H9 (cell line): ENCODE measurements at regions not wholly inside any gene's neighbourhood (a gene's known extent, or its start where the extent isn't known, plus 50 kb on each side); places are given as distances from the start of the nearest gene placed in this dataset.

ENCODE experiments used
- DNase-seq: peaks from one replicate; pipeline ENCODE4 v3.0.0-alpha.2; 2017
- H2AFZ ChIP-seq: one replicate; pipeline ENCODE4 v1.6.1; 2013; ENCODE audit warnings: mild to moderate bottlenecking, low read length, control low read depth, moderate library complexity
- H2AK5ac ChIP-seq: 2 replicates; pipeline ENCODE4 v1.6.1; 2013; ENCODE audit warnings: low read length, control low read depth, mixed read lengths; ENCODE audit not compliant: insufficient read length
- H2BK120ac ChIP-seq: one replicate; pipeline ENCODE4 v1.6.1; 2013; ENCODE audit warnings: low read depth, mild to moderate bottlenecking, low read length, control low read depth, inconsistent platforms; ENCODE audit not compliant: poor library complexity, severe bottlenecking
- H2BK12ac ChIP-seq: 2 replicates; pipeline ENCODE4 v1.6.1; 2013; ENCODE audit warnings: low read length, control low read depth, mixed read lengths, low read depth; ENCODE audit not compliant: insufficient read length
- H2BK15ac ChIP-seq: 2 replicates; pipeline ENCODE4 v1.6.1; 2013; ENCODE audit warnings: low read depth, low read length, control low read depth
- H2BK20ac ChIP-seq: one replicate; pipeline ENCODE4 v1.6.1; 2013; ENCODE audit warnings: low read depth, mild to moderate bottlenecking, low read length, control low read depth, inconsistent platforms; ENCODE audit not compliant: poor library complexity, severe bottlenecking
- H2BK5ac ChIP-seq: 2 replicates; pipeline ENCODE4 v1.6.1; 2013; ENCODE audit warnings: low read length, control low read depth, mixed read lengths; ENCODE audit not compliant: insufficient read length
- H3K14ac ChIP-seq: 2 replicates; pipeline ENCODE4 v1.6.1; 2013; ENCODE audit warnings: low read length, control low read depth; ENCODE audit not compliant: insufficient read depth
- H3K18ac ChIP-seq: 2 replicates; pipeline ENCODE4 v1.6.1; 2013; ENCODE audit warnings: low read depth, mild to moderate bottlenecking, mixed read lengths, low read length, control low read depth; ENCODE audit not compliant: insufficient read length
- H3K23ac ChIP-seq: 2 replicates; pipeline ENCODE4 v1.6.1; 2013; ENCODE audit warnings: low read length, control low read depth, mixed read lengths, low read depth; ENCODE audit not compliant: insufficient read length
- H3K23me2 ChIP-seq: 2 replicates; pipeline ENCODE4 v1.6.1; 2013; ENCODE audit warnings: low read depth, mild to moderate bottlenecking, mixed read lengths, low read length, control low read depth; ENCODE audit not compliant: insufficient read length, poor library complexity, severe bottlenecking
- H3K27ac ChIP-seq: 2 replicates; pipeline ENCODE4 v1.5.1; 2013; ENCODE audit warnings: low read length, control low read depth, mixed read lengths, low read depth; ENCODE audit not compliant: insufficient read length
- H3K27me3 ChIP-seq: 2 replicates; pipeline ENCODE4 v1.6.1; 2013; ENCODE audit warnings: low read length, control low read depth, inconsistent platforms; ENCODE audit not compliant: insufficient read depth
- H3K4ac ChIP-seq: 2 replicates; pipeline ENCODE4 v1.6.1; 2013; ENCODE audit warnings: low read depth, mild to moderate bottlenecking, control low read depth, inconsistent platforms, low read length, moderate library complexity
- H3K4me1 ChIP-seq: 2 replicates; pipeline ENCODE4 v1.6.1; 2013; ENCODE audit warnings: low read length, control low read depth, inconsistent platforms; ENCODE audit not compliant: insufficient read depth
- H3K4me2 ChIP-seq: 2 replicates; pipeline ENCODE4 v1.6.1; 2013; ENCODE audit warnings: low read length, control low read depth, mixed read lengths; ENCODE audit not compliant: insufficient read length, insufficient read depth
- H3K56ac ChIP-seq: 2 replicates; pipeline ENCODE4 v1.6.1; 2013; ENCODE audit warnings: low read depth, mild to moderate bottlenecking, mixed read lengths, low read length, control low read depth; ENCODE audit not compliant: insufficient read length
- H3K79me1 ChIP-seq: 2 replicates; pipeline ENCODE4 v1.6.1; 2013; ENCODE audit warnings: low read depth, mild to moderate bottlenecking, moderate library complexity, low read length, control low read depth, inconsistent platforms; ENCODE audit not compliant: insufficient read depth, poor library complexity, severe bottlenecking
- H3K79me2 ChIP-seq: 2 replicates; pipeline ENCODE4 v1.6.1; 2013; ENCODE audit warnings: low read length, control low read depth, inconsistent platforms; ENCODE audit not compliant: insufficient read depth
- H3K9ac ChIP-seq: 2 replicates; pipeline ENCODE4 v1.6.1; 2013; ENCODE audit warnings: low read length, control low read depth, mixed read lengths; ENCODE audit not compliant: insufficient read length; ENCODE audit errors: extremely low read depth
- H3K9me3 ChIP-seq: one replicate; pipeline ENCODE4 v1.6.1; 2013; ENCODE audit warnings: low read depth, low read length, inconsistent platforms; ENCODE audit not compliant: control insufficient read depth
- H3T11ph ChIP-seq: one replicate; pipeline ENCODE4 v1.6.1; 2013; ENCODE audit warnings: mild to moderate bottlenecking, low read length, control low read depth, inconsistent platforms
- H4K20me1 ChIP-seq: one replicate; pipeline ENCODE4 v1.6.1; 2013; ENCODE audit not compliant: control insufficient read depth, insufficient read length, insufficient read depth
- H4K5ac ChIP-seq: 2 replicates; pipeline ENCODE4 v1.6.1; 2013; ENCODE audit warnings: low read depth, mild to moderate bottlenecking, mixed read lengths, low read length, control low read depth; ENCODE audit not compliant: insufficient read length
- H4K8ac ChIP-seq: replicated peaks from 2 replicates; pipeline ENCODE4 v1.6.1; 2013; ENCODE audit warnings: low read length, control low read depth, mixed read lengths, low read depth; ENCODE audit not compliant: insufficient read length
- H4K91ac ChIP-seq: 2 replicates; pipeline ENCODE4 v1.6.1; 2013; ENCODE audit warnings: low read depth, mild to moderate bottlenecking, moderate library complexity, mixed read lengths, low read length, control low read depth; ENCODE audit not compliant: insufficient read length
- H3K27ac Mint-ChIP-seq, 3 experiments: 2 replicates in 2 of 3; 3 replicates in 1 of 3; pipeline ENCODE4 v1.8.0; 2020 to 2021; ENCODE audit warnings: mixed read lengths in 3 of 3, mild to moderate bottlenecking in 1 of 3, moderate library complexity in 1 of 3
- H3K27me3 Mint-ChIP-seq: 2 replicates; pipeline ENCODE4 v1.8.0; 2021; ENCODE audit warnings: low read depth, mild to moderate bottlenecking, moderate library complexity, mixed read lengths
- H3K36me3 Mint-ChIP-seq, 3 experiments: 2 replicates in 2 of 3; 3 replicates in 1 of 3; pipeline ENCODE4 v1.8.0; 2020 to 2021; ENCODE audit warnings: low read depth in 3 of 3, mixed read lengths in 3 of 3; ENCODE audit not compliant: insufficient read depth in 1 of 3
- H3K4me1 Mint-ChIP-seq, 2 experiments: 2 replicates each; pipeline ENCODE4 v1.8.0; 2020; ENCODE audit warnings: mixed read lengths in 2 of 2
- H3K4me3 Mint-ChIP-seq, 2 experiments: 2 replicates in 1 of 2; 3 replicates in 1 of 2; pipeline ENCODE4 v1.8.0; 2020 to 2021; ENCODE audit warnings: mild to moderate bottlenecking in 2 of 2, mixed read lengths in 2 of 2, moderate library complexity in 1 of 2
- H3K9me3 Mint-ChIP-seq, 2 experiments: 2 replicates in 1 of 2; 3 replicates in 1 of 2; pipeline ENCODE4 v1.8.0; 2020; ENCODE audit warnings: mild to moderate bottlenecking in 2 of 2, mixed read lengths in 2 of 2, moderate library complexity in 1 of 2
- WGBS: extraction: QIAGEN DNeasy Blood & Tissue Kit; methylation state at CpG from one replicate; pipeline ENCODE4 v1.1.7; 2013; ENCODE audit warnings: missing lambda C conversion rate, low lambda C conversion rate, mixed read lengths; ENCODE audit not compliant: insufficient read length; ENCODE audit errors: extremely low coverage; 5-methylcytosine and 5-hydroxymethylcytosine counted together
- TF ChIP-seq, protein P1 (sequence below): fragments of 200-600 bp; sonication (generic); conservative IDR thresholded peaks from 3 replicates; pipeline ENCODE4 v1.8.0; 2021; ENCODE audit warnings: antibody characterized with exemption, mild to moderate bottlenecking

- Histone ChIP-seq H2AK5ac (no peak overlapping the region), H3K18ac (no peak overlapping the region), H3K27me3 (no peaks in the 10 kb centered on the region), H3K79me2 (no peaks in the 10 kb centered on the region), H4K20me1 (no peaks in the 10 kb centered on the region), H3K4me1 (no peaks in the 10 kb centered on the region), H2AFZ (no peak overlapping the region), H3K4ac (no peak overlapping the region), H2BK12ac (no peak overlapping the region), H3T11ph (no peak overlapping the region), H3K79me1 (no peaks in the 10 kb centered on the region), H2BK5ac (no peak overlapping the region), H3K23me2 (no peaks in the 10 kb centered on the region), H4K91ac (no peak overlapping the region), H2BK15ac (no peak overlapping the region), H3K14ac (no peak overlapping the region), H3K9ac (no peak overlapping the region), H2BK120ac (no peak overlapping the region), H3K23ac (no peak overlapping the region), H2BK20ac (no peak overlapping the region), H3K56ac (no peak overlapping the region), H3K9me3 (no peaks in the 10 kb centered on the region), H3K4me2 (no peak overlapping the region), H4K8ac (no peak overlapping the region), H3K27ac (no peak overlapping the region), H4K5ac (no peak overlapping the region)
- H3K27me3 Mint-ChIP-seq, result no peaks in the 10 kb centered on the region
- H3K36me3 Mint-ChIP-seq, result peaks cover 0 to 6% (median 0%) of the 10 kb centered on the region in 3 experiments; a peak in 2 of 7 replicates
- H3K4me3 Mint-ChIP-seq, result no peak overlapping the region
- no peak overlapping the region for H3K27ac Mint-ChIP-seq
- no CpG with 5 or more reads among the region's 2 CpGs for WGBS
- H3K9me3 Mint-ChIP-seq, result peaks cover 6 to 7% of the 10 kb centered on the region in 2 experiments; a peak in 4 of 5 replicates
- TF ChIP-seq, protein P1, sequence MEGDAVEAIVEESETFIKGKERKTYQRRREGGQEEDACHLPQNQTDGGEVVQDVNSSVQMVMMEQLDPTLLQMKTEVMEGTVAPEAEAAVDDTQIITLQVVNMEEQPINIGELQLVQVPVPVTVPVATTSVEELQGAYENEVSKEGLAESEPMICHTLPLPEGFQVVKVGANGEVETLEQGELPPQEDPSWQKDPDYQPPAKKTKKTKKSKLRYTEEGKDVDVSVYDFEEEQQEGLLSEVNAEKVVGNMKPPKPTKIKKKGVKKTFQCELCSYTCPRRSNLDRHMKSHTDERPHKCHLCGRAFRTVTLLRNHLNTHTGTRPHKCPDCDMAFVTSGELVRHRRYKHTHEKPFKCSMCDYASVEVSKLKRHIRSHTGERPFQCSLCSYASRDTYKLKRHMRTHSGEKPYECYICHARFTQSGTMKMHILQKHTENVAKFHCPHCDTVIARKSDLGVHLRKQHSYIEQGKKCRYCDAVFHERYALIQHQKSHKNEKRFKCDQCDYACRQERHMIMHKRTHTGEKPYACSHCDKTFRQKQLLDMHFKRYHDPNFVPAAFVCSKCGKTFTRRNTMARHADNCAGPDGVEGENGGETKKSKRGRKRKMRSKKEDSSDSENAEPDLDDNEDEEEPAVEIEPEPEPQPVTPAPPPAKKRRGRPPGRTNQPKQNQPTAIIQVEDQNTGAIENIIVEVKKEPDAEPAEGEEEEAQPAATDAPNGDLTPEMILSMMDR, result no peak
- no peak for DNase-seq
- H3K4me1 Mint-ChIP-seq, result 0 out of 4 replicates have a peak, but pooled peaks cover 0 to 2% of the 10 kb centered on the region in 2 experiments
These were observed 82.4 kb downstream of the KCNJ2 start for GRCh38 chr17:70251706-70252105.
